ENCODE measurements at regions not wholly inside any gene's neighbourhood (a gene's known extent, or its start where the extent isn't known, plus 50 kb on each side); places are given as distances from the start of the nearest gene placed in this dataset.

GRCh38 chr12:125371033-125371432 is 305.8 kb downstream of the AACS start:
- no peak for DNase-seq (ENCODE audit: low read depth)

GRCh38 chr12:125372085-125372484 is 306.9 kb downstream of the AACS start:
- DNase-seq (ENCODE audit: low read depth) = no peak

GRCh38 chr12:125373375-125373774 is 308.1 kb downstream of the AACS start:
- no peak for DNase-seq (ENCODE audit: low read depth)

GRCh38 chr12:125376422-125376821 is 311.2 kb downstream of the AACS start:
- DNase-seq (ENCODE audit: low read depth) = no peak

- DNase-seq (ENCODE audit: low read depth) = no peak
These were observed 311.9 kb downstream of the AACS start for GRCh38 chr12:125377093-125377492.

- DNase-seq (ENCODE audit: low read depth) = no peak
These were observed 316.1 kb downstream of the AACS start for GRCh38 chr12:125381373-125381772.

GRCh38 chr12:125382926-125383325 is 317.7 kb downstream of the AACS start:
- DNase-seq (ENCODE audit: low read depth) = no peak

- no peak for DNase-seq (ENCODE audit: low read depth)
These were observed 321.4 kb downstream of the AACS start for GRCh38 chr12:125386652-125387051.

- DNase-seq (ENCODE audit: low read depth) = no peak
These were observed 322.0 kb downstream of the AACS start for GRCh38 chr12:125387206-125387605.

- DNase-seq (ENCODE audit: low read depth) = no peak
These were observed 323.9 kb downstream of the AACS start for GRCh38 chr12:125389061-125389697.

- DNase-seq (ENCODE audit: low read depth) = no peak
These were observed 328.3 kb downstream of the AACS start for GRCh38 chr12:125393569-125393968.

- no peak for DNase-seq (ENCODE audit: low read depth)
These were observed 330.5 kb downstream of the AACS start for GRCh38 chr12:125395583-125396215.

- DNase-seq (ENCODE audit: low read depth) = no peak
These were observed 334.3 kb downstream of the AACS start for GRCh38 chr12:125399489-125399888.

- DNase-seq (ENCODE audit: low read depth) = no peak
These were observed 337.9 kb downstream of the AACS start for GRCh38 chr12:125402874-125403789.

GRCh38 chr12:125403843-125404242 is 338.6 kb downstream of the AACS start:
- no peak for DNase-seq (ENCODE audit: low read depth)

- no peak for DNase-seq (ENCODE audit: low read depth)
These were observed 340.9 kb downstream of the AACS start for GRCh38 chr12:125406131-125406530.

GRCh38 chr12:125408718-125409117 is 343.5 kb downstream of the AACS start:
- DNase-seq (ENCODE audit: low read depth) = no peak

- no peak for DNase-seq (ENCODE audit: low read depth)
These were observed 347.3 kb downstream of the AACS start for GRCh38 chr12:125412506-125412905.

GRCh38 chr12:125417446-125417845 is 352.2 kb downstream of the AACS start:
- no peak for DNase-seq (ENCODE audit: low read depth)

- DNase-seq (ENCODE audit: low read depth) = no peak
These were observed 353.8 kb downstream of the AACS start for GRCh38 chr12:125418902-125419564.

GRCh38 chr12:125424909-125425308 is 359.7 kb downstream of the AACS start:
- DNase-seq (ENCODE audit: low read depth) = no peak

- DNase-seq (ENCODE audit: low read depth) = no peak
These were observed 366.3 kb downstream of the AACS start for GRCh38 chr12:125431516-125431915.
